Fibroblast of lung (primary cell): ENCODE measurements at regions not wholly inside any gene's neighbourhood (a gene's known extent, or its start where the extent isn't known, plus 50 kb on each side); places are given as distances from the start of the nearest gene placed in this dataset.

Experiments
- CTCF ChIP-seq, 2 donors: IDR thresholded peaks in 1 of 2; conservative IDR thresholded peaks in 1 of 2; 1 replicate in 1 of 2; 2 replicates in 1 of 2; pipeline ENCODE4 v1.5.1; 2011 to 2012; ENCODE audit warnings: low read length in 2 of 2, control low read depth in 1 of 2, inconsistent platforms in 1 of 2, low read depth in 1 of 2, mild to moderate bottlenecking in 1 of 2
- EZH2 ChIP-seq: IDR thresholded peaks from 2 replicates; pipeline ENCODE4 v1.5.1; 2012; ENCODE audit warnings: low read length, control low read depth, mild to moderate bottlenecking; ENCODE audit errors: missing control alignments

- TF ChIP-seq CTCF (conservative IDR thresholded peaks at IDR 0.05 in 1 of 2, IDR thresholded peaks at IDR 0.05 in 1 of 2; ENCODE audit: low read depth in 1 of 2, low read length in 2 of 2) = no peak
- TF ChIP-seq EZH2 = no peak
Measured at GRCh38 chr9:110031511-110032173, 176.3 kb downstream of the C9orf152 start.
